Common myeloid progenitor, CD34-positive (primary cell): ENCODE measurements at regions not wholly inside any gene's neighbourhood (a gene's known extent, or its start where the extent isn't known, plus 50 kb on each side); places are given as distances from the start of the nearest gene placed in this dataset.

Experiments used
- CTCF ChIA-PET: fragments of 350-600 bp; sonication (Branson Sonifier 250); formaldehyde crosslinking; loops from one replicate; lab custom pipeline; 2021; ENCODE audit warnings: antibody characterized with exemption; lab: Charles Lee
- POLR2A ChIA-PET: fragments of 350-600 bp; sonication (Branson Sonifier 250); formaldehyde crosslinking; loops from one replicate; lab custom pipeline; 2021; ENCODE audit warnings: antibody characterized with exemption; lab: Charles Lee
- DNase-seq, 3 donors: peaks; one replicate each; pipeline versions ENCODE4 v3.0.0 to v3.0.0-alpha.2; 2013
- H3K27ac ChIP-seq, 2 experiments: 1 replicate in 1 of 2; 2 replicates in 1 of 2; pipeline ENCODE4 v1.7.0; 2013; ENCODE audit warnings: inconsistent platforms in 2 of 2, low read length in 2 of 2, mild to moderate bottlenecking in 2 of 2, low read depth in 1 of 2, moderate library complexity in 1 of 2; ENCODE audit not compliant: severe bottlenecking in 2 of 2, insufficient read depth in 1 of 2, poor library complexity in 1 of 2
- H3K27me3 ChIP-seq, 5 experiments: replicated peaks in 2 of 5; 1 replicate in 3 of 5; 2 replicates in 2 of 5; pipeline versions ENCODE4 v1.6.1 to v1.7.0; 2013; ENCODE audit warnings: low read length in 4 of 5, mild to moderate bottlenecking in 2 of 5, moderate library complexity in 2 of 5, inconsistent platforms in 1 of 5; ENCODE audit not compliant: insufficient read depth in 5 of 5, control insufficient read depth in 4 of 5
- H3K36me3 ChIP-seq, 4 experiments: 1 replicate in 2 of 4; 2 replicates in 2 of 4; pipeline versions ENCODE4 v1.6.1 to v1.7.0; 2013; ENCODE audit warnings: low read length in 3 of 4, control low read depth in 1 of 4, mild to moderate bottlenecking in 1 of 4; ENCODE audit not compliant: control insufficient read depth in 4 of 4, insufficient read depth in 4 of 4
- H3K4me1 ChIP-seq, 4 experiments: 1 replicate in 3 of 4; 2 replicates in 1 of 4; pipeline versions ENCODE4 v1.6.1 to v1.7.1; 2013; ENCODE audit warnings: low read length in 3 of 4, mild to moderate bottlenecking in 3 of 4, control low read depth in 1 of 4, inconsistent platforms in 1 of 4, moderate library complexity in 1 of 4; ENCODE audit not compliant: control insufficient read depth in 4 of 4, insufficient read depth in 4 of 4; ENCODE audit errors: control extremely low read depth in 1 of 4
- H3K4me3 ChIP-seq, 7 experiments: 1 replicate in 4 of 7; 2 replicates in 3 of 7; pipeline versions ENCODE4 v1.5.1 to v1.7.0; 2013; ENCODE audit warnings: mild to moderate bottlenecking in 7 of 7, low read length in 6 of 7, moderate library complexity in 6 of 7, inconsistent platforms in 2 of 7, low read depth in 2 of 7, control low read depth in 1 of 7; ENCODE audit not compliant: insufficient read depth in 4 of 7, control insufficient read depth in 1 of 7; ENCODE audit errors: extremely low read depth in 1 of 7
- H3K9me3 ChIP-seq, 5 experiments: 1 replicate in 4 of 5; 2 replicates in 1 of 5; pipeline versions ENCODE4 v1.6.1 to v1.7.1; 2013; ENCODE audit warnings: low read length in 4 of 5, mild to moderate bottlenecking in 2 of 5, inconsistent platforms in 1 of 5, low read depth in 1 of 5, moderate library complexity in 1 of 5; ENCODE audit not compliant: control insufficient read depth in 4 of 5, insufficient read depth in 2 of 5; ENCODE audit errors: control extremely low read depth in 1 of 5
- WGBS: methylation state at CpG from one replicate; pipeline ENCODE4 v1.1.5; 2013; ENCODE audit not compliant: insufficient coverage; 5-methylcytosine and 5-hydroxymethylcytosine counted together

DNA sequence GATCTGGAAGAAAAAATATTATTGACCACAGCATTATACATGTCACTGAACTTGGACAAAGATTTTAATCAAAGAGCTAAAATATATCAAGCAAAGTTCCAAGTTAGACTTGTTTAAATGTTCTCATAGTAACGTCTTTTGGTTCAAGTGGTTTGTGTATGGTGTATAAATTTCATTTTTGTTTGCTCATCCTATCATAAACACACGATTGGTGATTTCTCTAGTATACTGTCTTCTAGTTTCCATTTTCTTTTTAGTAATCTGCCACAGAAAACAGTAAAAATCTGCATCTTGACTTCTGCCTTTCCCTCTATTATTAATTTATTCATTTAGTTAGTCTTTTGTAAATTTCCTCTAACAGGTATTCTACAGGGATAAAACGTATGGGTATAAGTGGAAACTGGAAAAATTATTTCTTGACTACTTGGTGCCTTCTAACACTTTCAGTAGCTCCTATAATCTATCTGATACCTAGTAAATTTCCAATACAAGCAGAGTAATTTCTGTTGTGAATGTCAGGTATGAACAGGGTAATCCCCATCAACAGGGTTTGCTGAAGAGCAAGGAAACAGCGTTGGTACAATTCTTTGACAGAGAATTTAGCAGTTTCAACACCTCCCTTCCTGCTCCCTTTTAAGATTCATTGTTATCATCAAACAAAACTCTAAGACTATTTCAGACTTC, 268.0 kb downstream of the PTPRC start:
- peaks cover 0 to 6% (median 2%) of the 10 kb centered on the region in 4 experiments for H3K4me1 ChIP-seq
- H3K27ac ChIP-seq: no peak overlapping the region
- no peak for DNase-seq
- 80% methylated on average over 1 of the region's 4 CpGs for WGBS
- no peak overlapping the region for H3K4me3 ChIP-seq
- ChIA-PET CTCF (interaction anchor here (1.0 kb wide), 1 partner anchor 10 kb away, joined by 3 read pairs; no protein-coding TSS in a partner anchor), POLR2A (no interaction called here)
- H3K27me3 ChIP-seq: no peaks in the 10 kb centered on the region
- H3K36me3 ChIP-seq: peaks cover 0 to 77% (median 2%) of the 10 kb centered on the region in 4 experiments
- H3K9me3 ChIP-seq: no peaks in the 10 kb centered on the region

DNA sequence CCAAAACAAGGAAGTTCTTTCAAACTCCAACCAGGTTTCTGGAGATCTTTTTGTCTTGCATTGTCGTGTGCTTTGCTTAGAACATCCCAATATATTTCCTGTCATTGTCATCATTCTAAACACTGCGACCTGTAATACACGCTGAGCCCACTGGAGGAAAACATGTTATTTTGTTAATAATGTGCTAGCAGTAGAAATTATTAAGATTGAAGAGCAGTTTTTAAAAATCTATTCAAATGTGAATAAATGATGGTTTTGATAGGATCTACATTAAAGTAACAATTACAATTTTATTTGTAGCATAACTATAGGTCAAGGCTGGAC, 268.5 kb downstream of the PTPRC start:
- ChIA-PET CTCF (no interaction called here), POLR2A (no interaction called here)
- peak in 1 of 3 donors; percentile 44 for DNase-seq
- Histone ChIP-seq H3K36me3 (peaks cover 0 to 78% (median 2%) of the 10 kb centered on the region in 4 experiments), H3K9me3 (no peaks in the 10 kb centered on the region), H3K27me3 (no peaks in the 10 kb centered on the region), H3K4me3 (no peak overlapping the region), H3K27ac (no peak overlapping the region), H3K4me1 (peaks cover 0 to 6% (median 2%) of the 10 kb centered on the region in 4 experiments)
- WGBS: no CpG with 5 or more reads among the region's 3 CpGs

DNA sequence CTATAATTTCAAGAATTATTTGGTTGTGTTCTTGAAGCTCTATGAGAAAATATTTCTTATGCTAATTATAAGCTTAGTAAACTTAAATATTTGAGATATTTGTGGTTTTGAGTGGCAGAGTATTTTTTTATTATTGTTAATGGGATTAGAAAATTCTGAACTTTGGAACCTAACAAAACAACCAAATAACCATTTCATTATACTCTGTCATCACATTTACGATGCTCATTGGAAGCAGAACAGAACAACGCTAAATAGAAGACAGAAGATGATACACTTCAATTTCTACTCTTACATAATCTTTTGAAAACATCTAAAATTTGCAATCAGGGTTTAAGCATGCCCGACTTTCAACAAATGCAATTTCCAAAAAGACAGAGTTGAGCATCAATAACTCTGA, 270.2 kb downstream of the PTPRC start:
- WGBS: 85% methylated on average over 3 of the region's 3 CpGs
- Histone ChIP-seq H3K36me3 (peaks cover 0 to 77% (median 1%) of the 10 kb centered on the region in 4 experiments), H3K4me1 (peaks cover 0 to 5% (median 1%) of the 10 kb centered on the region in 4 experiments), H3K4me3 (no peak overlapping the region), H3K27ac (no peak overlapping the region), H3K27me3 (no peaks in the 10 kb centered on the region), H3K9me3 (no peaks in the 10 kb centered on the region)
- no peak for DNase-seq
- ChIA-PET CTCF (no interaction called here), POLR2A (no interaction called here)

DNA sequence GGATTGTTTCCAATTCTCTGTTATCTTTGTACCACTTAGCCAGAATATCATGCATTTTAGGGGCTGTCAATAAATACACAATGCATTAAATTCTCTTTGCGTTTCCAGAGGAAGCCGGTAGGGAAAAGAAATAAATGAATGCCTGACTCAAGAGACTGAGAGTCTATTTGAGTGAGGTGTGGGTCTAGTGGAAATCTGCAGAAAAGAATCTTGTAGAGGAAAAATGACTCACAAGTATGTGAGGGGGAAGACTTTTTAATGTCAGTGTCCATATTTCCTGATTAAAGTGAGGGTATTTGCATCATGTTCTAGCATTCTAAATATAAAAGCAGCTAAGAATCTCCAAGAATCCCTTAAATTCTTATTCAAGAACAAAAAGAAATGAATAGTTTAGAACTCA, 271.1 kb downstream of the PTPRC start:
- CTCF ChIA-PET: no interaction called here
- Histone ChIP-seq H3K9me3 (no peaks in the 10 kb centered on the region), H3K4me1 (peaks cover 0 to 3% (median under 1%) of the 10 kb centered on the region in 4 experiments), H3K4me3 (no peak overlapping the region), H3K27me3 (no peaks in the 10 kb centered on the region), H3K36me3 (peaks cover 0 to 77% (median 6%) of the 10 kb centered on the region in 4 experiments), H3K27ac (no peak overlapping the region)
- POLR2A ChIA-PET: no interaction called here
- no peak for DNase-seq
- WGBS: no CpG with 5 or more reads among the region's 2 CpGs

DNA sequence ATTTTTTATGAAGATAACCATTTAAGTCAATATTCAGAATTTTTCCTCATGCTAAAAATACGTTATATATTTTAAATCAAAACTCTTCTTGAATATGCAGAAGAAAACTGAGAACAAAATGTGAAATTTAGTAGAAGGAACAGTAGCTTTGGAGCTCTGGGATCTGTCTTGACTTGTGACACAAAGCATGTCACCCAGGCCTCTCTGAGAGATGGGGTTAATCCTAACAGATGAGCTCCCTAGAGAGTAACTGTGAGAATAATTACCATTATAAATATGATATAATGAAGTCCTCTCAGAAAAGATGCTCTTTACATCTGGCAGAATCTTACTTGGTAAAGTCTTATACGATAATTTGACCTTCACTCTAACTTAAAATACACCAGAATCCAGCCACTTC, 272.0 kb downstream of the PTPRC start:
- POLR2A ChIA-PET: no interaction called here

DNA sequence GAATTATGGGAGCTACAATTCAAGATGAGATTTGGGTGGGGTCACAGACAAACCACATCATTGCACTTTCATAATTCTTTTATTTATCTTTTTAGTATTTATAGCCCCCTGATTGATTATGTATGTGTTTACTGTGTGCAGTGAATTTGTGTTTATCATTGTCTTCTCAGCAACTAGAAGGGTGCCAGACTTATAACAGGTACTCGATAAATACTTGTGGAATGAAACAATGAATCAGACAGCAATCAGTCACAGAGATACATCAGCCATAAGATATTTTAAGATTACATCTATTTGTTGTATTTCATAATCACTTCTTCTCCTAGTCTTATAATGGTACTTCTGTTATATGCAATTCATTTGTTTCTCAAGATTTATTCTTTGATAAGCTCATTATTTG, 273.2 kb downstream of the PTPRC start:
- no CpG with 5 or more reads among the region's 1 CpG for WGBS
- DNase-seq: no peak
- Histone ChIP-seq H3K27ac (no peak overlapping the region), H3K9me3 (no peaks in the 10 kb centered on the region), H3K27me3 (no peaks in the 10 kb centered on the region), H3K36me3 (peaks cover 0 to 75% (median 13%) of the 10 kb centered on the region in 4 experiments), H3K4me1 (peaks cover 0 to 5% (median 2%) of the 10 kb centered on the region in 4 experiments), H3K4me3 (no peak overlapping the region)
- CTCF ChIA-PET: no interaction called here
- POLR2A ChIA-PET: no interaction called here

More for the DNA sequence above, 272.0 kb downstream of the PTPRC start:
- no peak for DNase-seq
- Histone ChIP-seq H3K27ac (no peak overlapping the region), H3K9me3 (no peaks in the 10 kb centered on the region), H3K4me3 (no peak overlapping the region), H3K27me3 (no peaks in the 10 kb centered on the region), H3K36me3 (peaks cover 0 to 78% (median 10%) of the 10 kb centered on the region in 4 experiments), H3K4me1 (peaks cover 0 to 3% (median under 1%) of the 10 kb centered on the region in 4 experiments)
- CTCF ChIA-PET: no interaction called here
- 100% methylated on average over 1 of the region's 2 CpGs for WGBS

DNA sequence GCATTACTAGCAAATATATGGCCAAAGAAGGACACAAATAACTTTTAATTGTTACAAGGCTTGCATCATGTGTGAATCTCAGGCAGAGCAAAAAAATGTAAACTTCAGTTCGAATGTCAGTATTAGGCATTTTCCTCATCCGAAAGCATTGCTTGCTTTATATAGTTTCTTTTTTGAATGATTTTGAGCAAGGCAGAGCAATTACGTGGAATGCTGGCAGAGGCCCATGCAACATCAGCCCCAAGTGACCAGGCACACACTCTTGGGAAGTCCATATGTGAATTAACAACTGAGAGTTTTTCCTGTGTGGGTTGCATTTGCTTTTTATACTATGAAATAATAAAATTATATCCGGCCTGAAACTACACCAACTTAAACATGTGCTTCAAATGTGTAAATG, 274.8 kb downstream of the PTPRC start:
- Histone ChIP-seq H3K27ac (no peak overlapping the region), H3K36me3 (peaks cover 2 to 74% (median 26%) of the 10 kb centered on the region in 4 experiments), H3K27me3 (no peaks in the 10 kb centered on the region), H3K4me3 (no peak overlapping the region), H3K4me1 (peaks cover 0 to 12% (median 5%) of the 10 kb centered on the region in 4 experiments), H3K9me3 (peaks cover 0 to 4% (median 0%) of the 10 kb centered on the region in 5 experiments)
- 81% methylated on average over 3 of the region's 4 CpGs for WGBS
- no peak for DNase-seq
- ChIA-PET POLR2A (no interaction called here), CTCF (interaction anchor here (1.2 to 2.3 kb wide), 2 partner anchors 10 to 23 kb away, joined by 4 to 8 read pairs; no protein-coding TSS in a partner anchor)
